GM13977 (cell line): ENCODE measurements at regions not wholly inside any gene's neighbourhood (a gene's known extent, or its start where the extent isn't known, plus 50 kb on each side); places are given as distances from the start of the nearest gene placed in this dataset.

Source experiments
- DNase-seq: peaks from one replicate; pipeline ENCODE4 v3.0.0; 2012; ENCODE audit warnings: low spot score
- in situ Hi-C: fragments of 300-500 bp; cut with MboI; formaldehyde crosslinking; loops from one replicate; pipeline ENCODE4 v1.12.0; 2022; ENCODE audit warnings: low sequenced_read_pairs, low pct_unique_long_range_greater_than_20kb, mixed read lengths, inconsistent platforms; ENCODE audit not compliant: unreplicated experiment
- TF ChIP-seq, protein P1 (sequence below): IDR thresholded peaks from 2 replicates; pipeline ENCODE4 v1.5.1; 2012; ENCODE audit warnings: mild to moderate bottlenecking, control low read depth; ENCODE audit not compliant: insufficient read depth; ENCODE audit errors: extremely low read depth, missing control alignments

DNA sequence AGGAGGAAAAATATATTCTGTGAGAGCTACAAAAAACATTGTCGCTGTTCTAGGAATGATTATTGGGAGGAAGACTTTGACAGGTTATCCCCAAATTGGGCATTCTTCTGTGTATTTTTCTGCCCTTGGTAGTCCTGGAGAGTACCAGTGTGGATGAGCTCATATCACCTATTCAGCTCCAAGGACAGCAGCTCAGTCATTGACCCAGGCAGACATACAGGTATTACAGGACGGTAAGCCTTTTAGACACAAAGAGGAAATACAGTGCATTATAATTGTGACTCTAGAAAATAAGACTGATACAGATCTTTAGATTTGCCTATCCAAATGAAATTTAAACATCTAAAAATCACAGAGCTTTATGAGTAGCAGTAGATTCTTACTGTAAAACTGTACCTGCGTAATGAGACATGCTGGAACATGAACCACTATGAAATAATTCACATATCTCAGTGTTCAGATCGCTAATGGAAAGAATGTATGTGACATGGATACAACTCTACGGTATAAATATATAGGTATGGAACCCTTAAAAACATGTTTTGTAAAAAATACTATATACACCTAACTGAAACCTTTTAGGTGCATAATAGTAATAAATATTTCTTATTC lies 56.0 kb downstream of the PLK2 start:
- in situ Hi-C loops = no loop called here
- no peak for DNase-seq
- TF ChIP-seq, protein P1, sequence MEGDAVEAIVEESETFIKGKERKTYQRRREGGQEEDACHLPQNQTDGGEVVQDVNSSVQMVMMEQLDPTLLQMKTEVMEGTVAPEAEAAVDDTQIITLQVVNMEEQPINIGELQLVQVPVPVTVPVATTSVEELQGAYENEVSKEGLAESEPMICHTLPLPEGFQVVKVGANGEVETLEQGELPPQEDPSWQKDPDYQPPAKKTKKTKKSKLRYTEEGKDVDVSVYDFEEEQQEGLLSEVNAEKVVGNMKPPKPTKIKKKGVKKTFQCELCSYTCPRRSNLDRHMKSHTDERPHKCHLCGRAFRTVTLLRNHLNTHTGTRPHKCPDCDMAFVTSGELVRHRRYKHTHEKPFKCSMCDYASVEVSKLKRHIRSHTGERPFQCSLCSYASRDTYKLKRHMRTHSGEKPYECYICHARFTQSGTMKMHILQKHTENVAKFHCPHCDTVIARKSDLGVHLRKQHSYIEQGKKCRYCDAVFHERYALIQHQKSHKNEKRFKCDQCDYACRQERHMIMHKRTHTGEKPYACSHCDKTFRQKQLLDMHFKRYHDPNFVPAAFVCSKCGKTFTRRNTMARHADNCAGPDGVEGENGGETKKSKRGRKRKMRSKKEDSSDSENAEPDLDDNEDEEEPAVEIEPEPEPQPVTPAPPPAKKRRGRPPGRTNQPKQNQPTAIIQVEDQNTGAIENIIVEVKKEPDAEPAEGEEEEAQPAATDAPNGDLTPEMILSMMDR = no peak

DNA sequence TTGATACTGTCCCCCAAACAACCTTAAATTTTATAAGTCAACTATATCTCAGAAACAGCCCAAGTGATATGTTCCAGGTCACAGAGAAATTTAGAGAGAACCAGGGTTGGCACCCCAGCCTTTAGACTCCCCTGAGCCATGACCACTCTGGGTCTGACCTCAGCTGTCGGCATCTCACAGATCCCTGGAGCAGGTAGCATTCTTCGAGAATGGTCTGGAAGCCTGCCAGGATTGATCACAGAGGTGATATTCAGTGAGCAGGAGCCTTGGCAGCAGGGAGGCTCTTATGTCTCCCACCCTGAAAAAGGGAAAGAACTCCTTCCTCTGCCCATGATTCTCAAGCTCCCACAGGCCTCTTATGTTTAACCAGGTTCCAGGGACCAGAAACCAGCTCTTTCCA lies 58.2 kb downstream of the PLK2 start:
- in situ Hi-C loops = no loop called here
- no peak for DNase-seq
- TF ChIP-seq, protein P1 = no peak

DNA sequence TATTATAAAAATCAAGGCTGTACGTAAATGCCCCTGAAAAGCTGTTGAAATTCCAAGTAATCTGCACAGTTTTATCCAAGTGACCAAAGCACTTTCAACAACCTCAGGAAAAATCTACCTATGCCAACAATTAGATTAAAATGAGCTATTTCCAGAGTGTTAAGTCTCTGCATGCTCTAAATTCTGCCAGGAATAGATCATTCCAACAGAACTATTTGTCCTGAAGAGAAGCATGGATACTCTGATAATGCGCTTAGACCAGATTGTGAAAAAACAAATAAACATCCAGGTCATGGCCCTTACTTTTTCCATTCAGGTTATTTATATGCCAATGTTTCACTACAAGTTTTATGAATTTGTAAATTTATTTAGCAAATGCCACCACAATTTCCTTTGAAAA lies 59.1 kb downstream of the PLK2 start:
- no peak for DNase-seq
- TF ChIP-seq, protein P1 = no peak
- in situ Hi-C loops = no loop called here

DNA sequence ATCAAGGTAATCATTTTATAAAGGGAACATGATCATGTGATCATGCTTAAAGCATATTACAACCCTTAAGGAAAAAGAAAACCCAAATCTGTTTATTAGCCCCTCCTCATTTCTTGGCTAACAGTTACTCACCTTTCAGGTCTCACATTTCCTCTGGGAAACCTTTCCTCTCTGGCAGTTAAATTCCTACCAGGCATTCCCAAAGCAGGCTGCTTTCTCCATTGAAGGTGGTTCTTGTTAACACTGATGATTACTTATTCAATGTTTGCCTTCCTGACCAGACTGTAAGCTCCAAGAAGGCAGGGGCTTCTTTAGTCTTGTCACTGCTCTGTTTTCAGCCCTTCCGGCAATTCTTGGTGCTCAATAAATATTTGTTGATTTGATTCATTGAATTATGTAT lies 59.9 kb downstream of the PLK2 start:
- TF ChIP-seq, protein P1 = no peak
- in situ Hi-C loops = no loop called here
- DNase-seq = no peak

DNA sequence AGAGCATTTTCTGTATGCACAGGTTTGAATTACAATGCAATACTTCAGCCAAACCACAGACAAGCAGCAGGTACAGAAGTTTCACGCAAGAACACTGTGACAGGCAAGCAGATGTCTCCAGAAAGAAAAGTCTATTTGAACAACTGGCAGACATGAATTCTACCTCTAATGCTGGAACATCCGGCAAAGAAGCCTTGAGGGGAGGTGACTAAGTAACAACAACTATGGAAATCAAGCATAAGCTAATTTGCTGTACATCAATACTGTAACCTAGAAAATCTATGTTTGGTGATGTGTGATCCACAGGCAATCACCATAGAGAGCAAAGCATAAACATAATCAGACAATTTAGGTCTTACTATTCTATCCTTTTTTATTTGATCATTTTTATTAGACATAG lies 65.5 kb downstream of the PLK2 start:
- TF ChIP-seq, protein P1 = no peak
- in situ Hi-C loops = no loop called here
- DNase-seq = no peak

DNA sequence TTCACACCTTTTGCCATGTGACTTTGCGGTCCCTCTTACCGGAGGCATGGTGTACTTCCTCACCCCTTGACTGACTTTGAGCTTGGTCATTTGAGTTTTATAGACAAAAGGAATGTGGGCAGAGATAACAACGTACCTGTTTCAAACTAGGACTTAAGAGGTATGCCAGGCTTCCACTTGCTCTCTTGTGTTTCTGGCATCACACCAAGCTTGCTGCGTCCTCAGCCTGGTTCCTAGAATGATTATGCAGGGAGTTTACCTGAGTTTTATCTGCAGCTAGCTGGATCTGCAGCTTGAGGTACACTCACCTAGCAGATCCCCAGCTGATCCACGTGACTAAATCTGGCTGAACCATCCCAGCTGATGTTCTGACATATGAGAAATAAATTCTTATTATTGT lies 66.2 kb downstream of the PLK2 start:
- DNase-seq = no peak
- in situ Hi-C loops = no loop called here
- TF ChIP-seq, protein P1 = no peak

DNA sequence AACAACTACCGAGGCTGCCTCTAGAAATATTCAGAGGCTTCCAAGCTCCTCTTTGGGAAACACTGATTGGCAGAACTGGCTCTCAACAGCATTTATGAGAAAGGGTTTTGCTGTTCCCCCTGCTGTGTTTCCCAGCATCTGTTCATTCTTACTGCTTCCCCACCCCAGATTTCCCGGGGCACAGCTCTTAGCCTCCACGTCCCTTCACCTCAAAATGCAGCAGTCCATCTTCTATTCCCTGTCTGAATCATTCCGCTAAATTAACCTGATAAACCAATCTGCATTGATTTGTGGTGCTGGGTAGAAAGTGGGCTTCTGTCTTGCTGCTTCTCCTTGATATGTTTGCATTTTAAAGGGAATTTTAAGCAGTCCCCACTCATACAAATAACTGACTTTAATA lies 67.4 kb downstream of the PLK2 start:
- in situ Hi-C loops = no loop called here
- DNase-seq = no peak
- TF ChIP-seq, protein P1 = no peak
